Central memory CD4-positive, alpha-beta T cell (primary cell): ENCODE measurements at regions not wholly inside any gene's neighbourhood (a gene's known extent, or its start where the extent isn't known, plus 50 kb on each side); places are given as distances from the start of the nearest gene placed in this dataset.
"Not testable (repeated sequence)": the region's sequence is repeated elsewhere in the genome, so short reads cannot be mapped to it uniquely, and the experiment has no call there.

Experiments
- DNase-seq: peaks from one replicate; pipeline ENCODE4 v3.0.0; 2022

- no peak for DNase-seq
Measured at GRCh38 chr14:106380740-106381139, 854.4 kb downstream of the TMEM121 start.

GRCh38 chr14:106389186-106389585 is 862.8 kb downstream of the TMEM121 start:
- DNase-seq = not testable (repeated sequence)

GRCh38 chr14:106390401-106390800 is 864.0 kb downstream of the TMEM121 start:
- no peak for DNase-seq

- DNase-seq = no peak
Measured at GRCh38 chr14:106390947-106391346, 864.6 kb downstream of the TMEM121 start.

GRCh38 chr14:106393742-106394141 is 867.4 kb downstream of the TMEM121 start:
- DNase-seq = no peak

GRCh38 chr14:106395456-106396050 is 869.2 kb downstream of the TMEM121 start:
- DNase-seq = peak; percentile 40

GRCh38 chr14:106396999-106397398 is 870.6 kb downstream of the TMEM121 start:
- DNase-seq = no peak

GRCh38 chr14:106398931-106399331 is 872.5 kb downstream of the TMEM121 start:
- DNase-seq = peak; percentile 53

- DNase-seq = not testable (repeated sequence)
Measured at GRCh38 chr14:106401316-106401715, 874.9 kb downstream of the TMEM121 start.

- peak; percentile 20 for DNase-seq
Measured at GRCh38 chr14:106410229-106410628, 883.8 kb downstream of the TMEM121 start.

GRCh38 chr14:106414464-106414863 is 888.1 kb downstream of the TMEM121 start:
- no peak for DNase-seq

- peak; percentile 76 for DNase-seq
Measured at GRCh38 chr14:106417224-106418049, 891.1 kb downstream of the TMEM121 start.

GRCh38 chr14:106419376-106419965 is 893.1 kb downstream of the TMEM121 start:
- DNase-seq = no peak

GRCh38 chr14:106421431-106422033 is 895.1 kb downstream of the TMEM121 start:
- peak; percentile 65 for DNase-seq

- DNase-seq = no peak
Measured at GRCh38 chr14:106422066-106422465, 895.7 kb downstream of the TMEM121 start.

GRCh38 chr14:106425150-106425549 is 898.8 kb downstream of the TMEM121 start:
- not testable (repeated sequence) for DNase-seq

GRCh38 chr14:106436310-106436905 is 910.0 kb downstream of the TMEM121 start:
- DNase-seq = peak; percentile 61

GRCh38 chr14:106442857-106443256 is 916.5 kb downstream of the TMEM121 start:
- DNase-seq = peak; percentile 38

GRCh38 chr14:106455026-106455425 is 928.6 kb downstream of the TMEM121 start:
- DNase-seq = no peak

- peak; percentile 65 for DNase-seq
Measured at GRCh38 chr14:106459971-106460730, 933.8 kb downstream of the TMEM121 start.

- DNase-seq = no peak
Measured at GRCh38 chr14:106460916-106461315, 934.5 kb downstream of the TMEM121 start.

- not testable (repeated sequence) for DNase-seq
Measured at GRCh38 chr14:106466483-106466882, 940.1 kb downstream of the TMEM121 start.
